ENCODE measurements at regions not wholly inside any gene's neighbourhood (a gene's known extent, or its start where the extent isn't known, plus 50 kb on each side); places are given as distances from the start of the nearest gene placed in this dataset.
A peak's percentile ranks its signal among the peaks of the same experiment; 100 is the strongest.

- FAIRE-seq, result no peak
Observed at GRCh38 chr14:94922595-94923239, 152.8 kb upstream of the GSC start.

DNA sequence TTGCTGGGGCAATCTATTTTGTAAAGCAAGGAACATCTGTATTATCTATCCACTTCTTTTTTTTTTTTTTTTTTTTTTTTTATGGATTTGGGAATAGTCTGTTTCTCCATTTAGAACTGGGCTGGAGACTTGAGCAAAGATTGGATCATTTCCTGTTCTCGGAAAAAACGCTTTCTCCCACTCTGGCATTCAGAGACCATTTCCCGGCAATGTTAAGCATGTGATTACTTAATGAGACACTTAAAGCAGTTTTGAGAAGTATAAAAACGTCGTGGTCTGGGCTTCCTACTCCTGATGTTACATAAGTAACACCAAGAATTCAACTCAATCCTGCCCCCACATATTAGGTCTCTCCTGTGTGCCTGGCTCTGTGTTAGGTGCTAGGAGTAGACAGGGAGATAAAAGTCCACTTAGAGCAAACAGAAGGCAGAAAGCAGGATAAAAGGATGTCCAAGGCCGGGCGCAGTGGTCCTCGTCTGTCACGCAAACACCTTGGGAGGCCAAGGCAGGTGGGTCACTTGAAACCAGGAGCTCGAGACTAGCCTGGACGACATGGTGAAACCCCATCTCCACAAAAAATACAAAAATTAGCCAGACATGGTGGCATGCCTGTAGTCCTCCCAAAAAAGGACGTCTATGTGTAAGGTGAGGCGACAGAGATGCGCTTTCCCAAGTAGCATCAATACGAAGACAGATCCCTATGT, 152.1 kb upstream of the GSC start:
- no peak for FAIRE-seq

- no peak for FAIRE-seq
Observed at GRCh38 chr14:94921456-94921855, 151.5 kb upstream of the GSC start.

DNA sequence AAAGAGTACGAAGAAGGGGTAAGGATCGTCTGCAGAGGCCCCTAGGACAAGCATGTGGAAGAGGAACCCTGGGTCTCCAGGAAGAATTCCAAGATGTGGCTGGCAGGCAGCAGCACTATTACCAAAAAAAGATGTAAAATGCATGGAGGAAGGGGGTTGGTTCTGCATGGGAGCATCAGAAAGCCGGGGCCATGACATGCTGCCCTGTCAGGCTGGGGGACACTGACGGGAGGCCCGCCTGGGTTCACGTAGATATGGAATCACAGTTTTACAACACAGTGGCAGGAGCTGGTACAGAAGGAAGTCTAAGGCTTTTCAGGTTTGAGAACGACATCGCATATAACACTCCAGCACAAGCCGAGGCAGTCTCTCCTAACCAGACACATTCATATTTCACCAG, 150.0 kb upstream of the GSC start:
- no peak for FAIRE-seq

- FAIRE-seq, result no peak
Observed at GRCh38 chr14:94918896-94919295, 149.0 kb upstream of the GSC start.

DNA sequence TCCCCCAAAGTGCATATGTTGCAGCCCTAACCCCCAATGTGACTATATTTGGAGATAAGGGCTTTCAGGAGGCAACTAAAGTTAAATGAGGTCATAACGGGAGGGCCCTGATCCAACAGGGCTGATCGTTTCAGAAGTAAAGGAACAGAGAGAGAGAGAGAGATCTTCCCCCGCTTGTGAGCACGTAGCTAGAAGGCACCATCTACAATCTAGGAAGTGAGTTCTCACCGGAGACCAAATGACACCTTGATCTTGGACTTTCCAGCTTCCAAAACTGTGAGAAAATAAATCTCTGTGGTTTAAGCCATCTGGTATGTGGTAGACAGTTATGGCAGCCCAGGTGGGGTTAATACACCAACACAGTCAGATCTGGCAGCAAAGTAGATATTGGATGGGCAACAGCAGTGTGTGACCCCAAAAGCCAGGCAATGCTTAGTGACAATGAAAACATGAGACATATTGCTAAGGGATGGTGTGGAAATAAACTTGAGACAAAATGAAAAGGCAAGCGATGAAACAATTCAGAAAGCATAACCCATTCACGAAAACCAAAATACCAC, 147.2 kb upstream of the GSC start:
- FAIRE-seq, result no peak

DNA sequence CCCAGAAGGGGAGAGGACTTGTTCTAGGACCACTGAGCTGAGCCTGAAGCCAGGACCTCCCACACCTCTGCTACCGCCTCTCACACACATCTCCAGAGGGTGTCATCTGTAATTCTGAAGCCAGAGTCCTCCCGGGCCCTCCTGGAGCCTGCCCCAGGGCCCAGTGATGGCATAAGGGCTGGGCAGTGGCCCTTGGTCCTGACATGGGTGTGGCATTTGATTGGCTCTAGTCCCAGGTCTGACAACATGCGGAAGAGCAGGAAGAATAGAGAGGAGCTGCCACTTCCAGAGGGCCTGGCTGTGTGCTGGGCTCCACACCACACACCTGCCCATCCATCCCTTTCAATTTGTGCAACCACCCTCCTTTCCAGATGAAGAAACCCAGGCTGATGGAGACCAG, 144.3 kb upstream of the GSC start:
- FAIRE-seq, result no peak

DNA sequence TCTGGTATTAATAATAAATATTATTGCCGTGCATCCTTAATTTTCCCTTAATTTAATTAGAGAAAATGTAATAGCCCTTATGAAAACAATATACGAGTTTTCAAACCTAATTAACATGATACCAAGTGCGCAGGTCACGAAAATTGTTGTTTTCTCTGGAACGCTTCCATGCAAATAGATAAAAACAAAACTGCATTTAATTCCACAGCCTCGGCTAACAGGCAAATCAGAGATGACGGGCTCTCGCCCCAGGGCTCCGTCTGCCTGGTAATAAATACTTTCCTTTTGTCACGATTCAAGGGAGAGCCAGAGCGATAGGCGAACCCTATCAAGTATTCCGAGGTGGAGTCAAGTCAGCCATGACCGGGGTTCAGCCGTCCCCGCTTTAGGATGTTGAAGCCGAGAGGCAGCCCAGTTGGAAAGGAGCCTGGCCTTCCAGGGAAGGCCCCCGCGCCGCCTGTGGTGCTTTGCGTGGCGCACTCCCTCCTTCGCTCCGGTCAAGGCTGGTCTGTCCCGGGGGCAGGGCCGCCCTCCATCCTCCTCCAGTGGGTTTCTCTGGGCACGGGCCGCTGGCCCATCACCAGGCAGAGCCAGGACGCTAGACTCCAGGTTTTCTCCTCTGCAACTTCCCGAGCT, 137.8 kb upstream of the GSC start:
- FAIRE-seq, result no peak

DNA sequence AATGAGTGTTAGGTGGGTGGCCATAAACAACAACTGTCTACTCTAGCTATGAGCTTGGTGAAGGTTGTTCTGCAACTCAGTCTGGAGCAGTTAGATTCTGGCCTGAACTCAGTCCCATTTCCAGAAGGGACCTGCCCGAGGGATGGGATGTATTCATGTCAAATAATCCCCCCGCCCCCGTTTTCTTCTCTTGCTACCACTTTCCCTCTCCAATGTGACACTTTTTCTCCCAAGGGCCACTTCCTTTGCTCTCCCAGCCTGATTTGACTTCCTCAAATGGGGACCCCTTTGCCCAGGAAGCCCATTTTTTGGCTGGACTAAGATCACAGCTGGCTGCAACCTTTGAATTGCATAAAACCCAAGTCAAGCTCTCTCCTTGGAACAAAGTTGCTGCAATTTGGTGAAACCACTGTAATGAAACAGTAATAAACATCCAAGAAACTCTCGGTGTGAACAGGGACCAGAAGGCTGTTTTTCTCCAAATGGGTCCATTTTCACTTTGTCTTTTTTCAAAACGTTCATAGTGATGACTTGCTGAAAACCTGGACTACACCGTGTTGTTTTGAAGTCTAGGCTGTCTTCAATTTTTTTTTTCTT, 137.2 kb upstream of the GSC start:
- FAIRE-seq, result no peak

DNA sequence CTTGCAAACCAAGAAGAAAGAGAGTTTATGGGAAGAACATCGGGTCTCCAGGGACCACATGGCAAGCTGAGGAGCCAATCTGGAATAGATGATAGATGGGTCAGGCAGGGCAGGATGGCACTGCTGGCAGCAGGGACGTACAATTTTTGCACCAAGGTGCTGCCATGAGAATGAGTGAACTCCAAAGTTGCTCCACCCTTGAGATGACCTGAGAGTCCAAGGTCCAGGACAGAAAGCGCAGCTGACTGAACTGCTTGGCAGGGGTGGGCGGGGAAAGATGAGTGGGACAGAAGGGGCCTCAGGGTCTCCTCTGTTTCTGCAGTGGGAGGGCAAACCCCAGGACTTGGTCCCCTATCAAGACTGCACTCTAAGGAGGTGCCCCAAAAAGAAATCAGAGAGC, 136.7 kb upstream of the GSC start:
- no peak for FAIRE-seq

GRCh38 chr14:94904636-94905035, 134.7 kb upstream of the GSC start:
- peak; percentile 29 for FAIRE-seq

GRCh38 chr14:94903883-94904282, 134.0 kb upstream of the GSC start:
- FAIRE-seq, result no peak

GRCh38 chr14:94903338-94903737, 133.4 kb upstream of the GSC start:
- FAIRE-seq, result no peak

GRCh38 chr14:94897561-94897960, 127.6 kb upstream of the GSC start:
- FAIRE-seq, result no peak

DNA sequence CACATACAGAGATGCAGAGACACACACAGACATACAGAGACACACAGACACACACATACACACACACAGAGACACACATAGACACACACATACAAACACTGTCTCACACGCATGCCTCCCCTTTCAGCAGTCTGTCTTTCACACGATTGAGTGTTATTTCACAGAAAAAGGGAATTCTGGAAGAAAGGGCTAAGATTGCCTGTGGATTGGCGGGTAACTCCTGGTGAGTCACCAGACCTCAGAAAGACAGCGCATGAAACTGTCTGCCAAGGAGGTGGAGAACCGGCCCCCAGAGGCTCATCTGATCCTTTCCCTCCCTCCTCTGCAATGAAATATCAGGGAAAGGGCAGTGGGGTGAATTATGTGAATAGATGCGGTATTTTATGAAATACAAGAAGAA, 127.2 kb upstream of the GSC start:
- no peak for FAIRE-seq

DNA sequence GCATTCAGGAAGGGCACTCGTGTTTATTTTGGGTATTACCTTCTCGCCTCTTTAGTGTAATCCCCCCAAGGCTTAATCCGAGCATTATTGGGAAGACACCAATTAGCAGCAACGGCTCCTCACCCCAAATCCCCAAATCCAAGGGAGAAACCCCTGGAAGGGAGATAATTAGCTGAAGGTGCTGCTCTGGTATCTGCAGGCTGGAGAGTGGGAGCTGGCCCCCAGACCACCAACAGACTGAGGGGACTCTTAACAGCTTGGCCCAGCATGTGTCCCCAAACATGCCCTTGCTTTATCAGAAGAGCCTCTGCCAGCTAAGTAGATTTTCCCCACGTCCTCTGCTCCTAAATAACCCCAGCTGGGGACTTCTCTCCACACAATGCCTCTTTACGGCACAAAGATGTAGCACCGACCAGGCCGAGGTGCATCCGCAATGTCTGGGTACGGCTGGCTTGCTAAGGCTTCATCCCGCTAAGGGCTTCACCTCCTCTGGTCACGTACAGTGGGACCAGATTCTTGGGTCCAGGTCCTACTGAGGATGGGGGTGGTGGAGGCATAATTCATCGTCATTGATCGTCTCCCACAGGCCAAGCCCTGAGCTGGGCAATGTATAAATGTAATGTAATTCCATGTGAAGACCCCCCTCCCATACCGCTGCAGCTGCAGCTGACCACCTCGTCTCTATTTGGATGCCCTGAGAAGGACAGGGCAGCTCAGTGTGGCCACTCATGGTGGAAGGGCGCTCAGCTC, 123.7 kb upstream of the GSC start:
- no peak for FAIRE-seq

- no peak for FAIRE-seq
Observed at GRCh38 chr14:94890785-94891184, 120.9 kb upstream of the GSC start.

GRCh38 chr14:94889520-94890312, 119.8 kb upstream of the GSC start:
- no peak for FAIRE-seq

- no peak for FAIRE-seq
Observed at GRCh38 chr14:94888121-94888520, 118.2 kb upstream of the GSC start.

DNA sequence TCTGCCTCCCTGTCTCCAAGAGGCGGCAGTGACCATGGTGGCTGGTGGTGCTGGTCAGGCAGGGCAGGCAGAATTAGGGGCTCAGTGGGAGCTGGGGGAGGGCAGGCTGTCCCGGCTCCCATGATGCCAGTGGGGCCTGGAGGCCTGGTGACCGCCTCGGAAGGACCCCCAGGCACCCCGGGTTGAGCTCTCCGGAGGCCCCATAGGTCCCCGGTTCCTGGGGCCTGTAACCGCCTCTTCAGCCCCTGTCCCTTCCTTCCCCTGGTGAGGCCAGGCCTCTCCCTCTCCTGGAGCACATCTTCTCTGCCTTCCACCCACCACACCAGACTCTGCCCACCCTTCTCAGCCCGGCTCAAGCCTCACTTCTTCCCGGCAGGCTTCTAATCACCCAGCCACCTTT, 117.7 kb upstream of the GSC start:
- no peak for FAIRE-seq

- FAIRE-seq, result no peak
Observed at GRCh38 chr14:94886931-94887330, 117.0 kb upstream of the GSC start.

Measured in endometrium (tissue), 2 donors.